ENCODE measurements at regions not wholly inside any gene's neighbourhood (a gene's known extent, or its start where the extent isn't known, plus 50 kb on each side); places are given as distances from the start of the nearest gene placed in this dataset.

DNA sequence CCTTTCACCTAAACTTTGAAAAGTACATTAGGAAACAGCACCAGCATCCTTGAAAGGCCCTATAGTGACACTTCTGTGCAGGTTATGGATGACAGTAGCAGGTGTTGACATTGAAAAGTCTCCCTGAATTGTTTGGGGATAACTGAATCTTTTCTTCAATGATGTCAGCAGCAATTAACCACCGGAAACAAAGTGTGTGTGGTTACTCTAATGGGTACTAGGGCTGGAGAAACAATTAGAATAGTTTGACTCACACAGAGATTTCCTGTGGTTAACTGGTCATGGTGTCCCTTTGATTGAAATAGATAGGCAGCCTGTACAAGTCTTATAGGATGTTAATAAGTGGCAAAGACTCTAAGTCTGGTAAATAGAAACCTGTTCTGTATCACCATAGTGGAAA is 189.1 kb downstream of the TBX18 start:
- TF ChIP-seq CTCF (conservative IDR thresholded peaks at IDR 0.05 in 1 of 2, IDR thresholded peaks at IDR 0.05 in 1 of 2; ENCODE audit: extremely low read depth in 1 of 2, insufficient read depth in 1 of 2, low read depth in 1 of 2, low read length in 2 of 2) (no peak), EZH2 (IDR thresholded peaks at IDR 0.05; ENCODE audit: borderline replicate concordance, low read length) (no peak)

Data from mammary epithelial cell (primary cell).